Upper lobe of right lung (tissue), 1 donor: ENCODE measurements at regions not wholly inside any gene's neighbourhood (a gene's known extent, or its start where the extent isn't known, plus 50 kb on each side); places are given as distances from the start of the nearest gene placed in this dataset.
A peak's percentile ranks its signal among the peaks of the same experiment; 100 is the strongest.
"Not testable (repeated sequence)": the region's sequence is repeated elsewhere in the genome, so short reads cannot be mapped to it uniquely, and the experiment has no call there.

ENCODE experiments used
- ATAC-seq: fragments of 200-7000 bp; cut with Tn5 transposase; one replicate; pipeline ENCODE4 v1.9.1; 2020; ENCODE audit warnings: mild to moderate bottlenecking, moderate library complexity
- DNase-seq: peaks from one replicate; pipeline ENCODE4 v3.0.0-alpha.2; 2020
- H3K27ac ChIP-seq: fragments of 200-600 bp; one replicate; pipeline ENCODE4 v1.8.0; 2022
- H3K27me3 ChIP-seq: fragments of 200-600 bp; one replicate; pipeline ENCODE4 v1.8.0; 2022; ENCODE audit warnings: mild to moderate bottlenecking
- H3K36me3 ChIP-seq: fragments of 200-600 bp; one replicate; pipeline ENCODE4 v1.8.0; 2022
- H3K4me1 ChIP-seq: fragments of 200-600 bp; one replicate; pipeline ENCODE4 v1.8.0; 2022
- H3K4me3 ChIP-seq: fragments of 200-600 bp; one replicate; pipeline ENCODE4 v1.8.0; 2022; ENCODE audit warnings: mild to moderate bottlenecking
- H3K9me3 ChIP-seq: fragments of 200-600 bp; one replicate; pipeline ENCODE4 v1.8.0; 2022
- CTCF ChIP-seq: fragments of 200-600 bp; IDR thresholded peaks from one replicate; pipeline ENCODE4 v1.8.0; 2022; ENCODE audit warnings: antibody characterized with exemption
- intact Hi-C: fragments of 100-400 bp; cut with DNase I; formaldehyde crosslinking; loops from one replicate; pipeline ENCODE4 v1.11.0; 2022
- donor health status: DM: no; HTN: yes; CAD: no; lungs with severe emphysema.

GRCh38 chr7:20539201-20539600, 76.3 kb upstream of the ABCB5 start:
- Histone ChIP-seq H3K9me3 (no peaks in the 10 kb centered on the region), H3K4me1 (no peaks in the 10 kb centered on the region), H3K4me3 (no peak overlapping the region), H3K27ac (no peak overlapping the region), H3K36me3 (no peaks in the 10 kb centered on the region), H3K27me3 (no peaks in the 10 kb centered on the region)
- DNase-seq (no peak), ATAC-seq (no peak)
- intact Hi-C loops, result no loop called here
- TF ChIP-seq CTCF, result no peak

- no peak for DNase-seq
- intact Hi-C loops, result no loop called here
Measured at GRCh38 chr7:20541608-20542349, 73.7 kb upstream of the ABCB5 start.

DNA sequence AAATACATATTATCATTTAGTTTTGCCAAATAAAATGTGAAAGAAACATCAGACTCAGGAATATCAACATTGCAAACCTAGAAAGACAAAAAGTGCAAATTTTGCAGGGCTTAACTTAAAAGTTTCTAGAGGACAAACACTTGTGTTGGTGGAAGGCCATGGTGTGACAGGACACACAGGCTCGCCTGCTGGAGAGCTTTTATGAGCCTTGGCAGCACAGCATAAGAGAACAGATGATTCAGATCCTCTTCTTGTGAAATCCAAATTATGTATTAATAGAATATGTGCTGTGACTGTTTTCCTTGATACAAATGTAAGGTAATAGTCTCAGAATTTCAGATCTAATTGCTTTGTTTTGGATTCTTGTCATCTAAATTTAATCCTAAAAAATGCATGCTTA, 72.9 kb upstream of the ABCB5 start:
- intact Hi-C loops, result no loop called here
- no peaks in the 10 kb centered on the region for H3K36me3 ChIP-seq
- ATAC-seq (peak; percentile 29), DNase-seq (no peak)
- H3K27me3 ChIP-seq, result no peaks in the 10 kb centered on the region
- no peak overlapping the region for H3K27ac ChIP-seq
- TF ChIP-seq CTCF, result no peak
- no peak overlapping the region for H3K4me3 ChIP-seq
- H3K9me3 ChIP-seq, result no peaks in the 10 kb centered on the region
- H3K4me1 ChIP-seq, result no peaks in the 10 kb centered on the region

More at GRCh38 chr7:20541608-20542349, 73.7 kb upstream of the ABCB5 start:
- H3K9me3 ChIP-seq, result no peaks in the 10 kb centered on the region
- H3K27ac ChIP-seq, result no peak overlapping the region
- no peak for ATAC-seq
- H3K4me3 ChIP-seq, result no peak overlapping the region
- TF ChIP-seq CTCF, result no peak
- H3K4me1 ChIP-seq, result no peaks in the 10 kb centered on the region
- H3K36me3 ChIP-seq, result no peaks in the 10 kb centered on the region
- H3K27me3 ChIP-seq, result no peaks in the 10 kb centered on the region

- TF ChIP-seq CTCF, result no peak
- intact Hi-C loops, result no loop called here
- ATAC-seq, result no peak
- Histone ChIP-seq H3K9me3 (no peaks in the 10 kb centered on the region), H3K4me3 (no peak overlapping the region), H3K36me3 (no peaks in the 10 kb centered on the region), H3K27me3 (no peaks in the 10 kb centered on the region), H3K27ac (no peak overlapping the region), H3K4me1 (no peaks in the 10 kb centered on the region)
- no peak for DNase-seq
Measured at GRCh38 chr7:20543500-20543899, 72.0 kb upstream of the ABCB5 start.

DNA sequence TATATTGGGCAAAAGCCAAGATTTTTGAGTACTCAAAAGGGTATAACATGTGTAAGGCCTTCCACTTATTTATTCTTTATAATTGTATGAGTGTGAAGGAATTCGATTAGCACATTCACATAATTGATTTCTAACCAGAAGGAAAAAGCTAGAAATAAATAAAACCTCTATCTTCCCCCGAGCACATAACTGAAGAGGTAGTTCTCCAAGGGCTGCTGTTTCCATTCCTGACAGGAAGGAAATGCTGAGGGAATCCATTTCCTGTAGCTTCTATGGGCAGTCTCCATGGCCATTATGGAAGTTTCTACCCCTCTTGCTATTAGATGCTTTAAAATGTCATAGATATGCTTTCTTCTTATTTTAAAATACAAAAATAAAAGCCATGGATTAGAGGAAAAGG, 70.5 kb upstream of the ABCB5 start:
- H3K9me3 ChIP-seq, result no peaks in the 10 kb centered on the region
- ATAC-seq, result no peak
- no peak overlapping the region for H3K4me3 ChIP-seq
- H3K27ac ChIP-seq, result no peak overlapping the region
- TF ChIP-seq CTCF, result no peak
- H3K36me3 ChIP-seq, result no peaks in the 10 kb centered on the region
- no peaks in the 10 kb centered on the region for H3K4me1 ChIP-seq
- no peak for DNase-seq
- intact Hi-C loops, result no loop called here
- no peaks in the 10 kb centered on the region for H3K27me3 ChIP-seq

DNA sequence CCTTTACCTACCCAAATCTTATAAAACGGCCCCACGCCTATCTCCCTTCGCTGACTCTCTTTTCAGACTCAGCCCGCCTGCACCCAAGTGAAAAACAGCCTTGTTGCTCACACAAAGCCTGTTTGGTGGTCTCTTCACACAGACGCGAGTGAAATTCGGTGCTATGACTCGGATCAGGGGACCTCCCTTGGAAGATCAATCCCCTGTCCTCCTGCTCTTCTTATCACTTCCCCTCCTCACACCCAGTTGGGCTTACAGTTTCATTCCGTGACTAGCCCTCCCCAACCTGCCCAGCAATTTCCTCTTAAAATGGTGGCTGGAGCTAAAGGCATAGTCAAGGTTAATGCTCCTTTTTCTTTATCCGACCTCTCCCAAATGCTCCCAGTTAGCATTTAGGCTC, 68.5 kb upstream of the ABCB5 start:
- H3K9me3 ChIP-seq, H3K27me3 ChIP-seq, H3K4me1 ChIP-seq, DNase-seq, ATAC-seq, H3K4me3 ChIP-seq, intact Hi-C loops, H3K36me3 ChIP-seq, H3K27ac ChIP-seq: not testable (repeated sequence)
